ENCODE measurements at regions not wholly inside any gene's neighbourhood (a gene's known extent, or its start where the extent isn't known, plus 50 kb on each side); places are given as distances from the start of the nearest gene placed in this dataset.

DNA sequence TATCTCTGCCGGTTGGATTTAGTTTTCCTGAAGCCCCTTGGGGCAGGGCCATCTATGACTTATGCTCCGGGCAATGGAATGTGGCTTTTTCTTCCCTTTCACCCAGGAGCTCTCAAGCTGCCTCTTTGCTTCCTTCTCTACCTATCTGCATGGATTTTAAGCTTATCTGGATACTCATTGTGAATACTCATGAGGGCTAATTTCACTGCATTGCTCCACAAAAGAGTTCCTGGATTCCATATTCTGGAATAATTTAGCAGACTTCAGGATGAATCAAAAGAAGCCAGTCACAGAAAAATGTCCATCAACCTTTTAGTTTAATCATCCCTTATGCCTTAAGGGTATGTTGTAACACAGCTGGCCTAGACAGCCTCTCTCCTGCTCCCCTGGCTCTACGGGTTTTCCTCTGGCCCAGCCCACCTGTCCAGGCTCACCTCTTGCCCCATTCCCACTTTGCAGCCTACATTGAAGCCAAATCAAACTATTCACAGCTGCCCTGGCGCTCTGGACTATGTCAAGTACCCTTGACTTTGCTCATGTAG lies 122.8 kb upstream of the RMDN2 start:
- TF ChIP-seq, protein P1, sequence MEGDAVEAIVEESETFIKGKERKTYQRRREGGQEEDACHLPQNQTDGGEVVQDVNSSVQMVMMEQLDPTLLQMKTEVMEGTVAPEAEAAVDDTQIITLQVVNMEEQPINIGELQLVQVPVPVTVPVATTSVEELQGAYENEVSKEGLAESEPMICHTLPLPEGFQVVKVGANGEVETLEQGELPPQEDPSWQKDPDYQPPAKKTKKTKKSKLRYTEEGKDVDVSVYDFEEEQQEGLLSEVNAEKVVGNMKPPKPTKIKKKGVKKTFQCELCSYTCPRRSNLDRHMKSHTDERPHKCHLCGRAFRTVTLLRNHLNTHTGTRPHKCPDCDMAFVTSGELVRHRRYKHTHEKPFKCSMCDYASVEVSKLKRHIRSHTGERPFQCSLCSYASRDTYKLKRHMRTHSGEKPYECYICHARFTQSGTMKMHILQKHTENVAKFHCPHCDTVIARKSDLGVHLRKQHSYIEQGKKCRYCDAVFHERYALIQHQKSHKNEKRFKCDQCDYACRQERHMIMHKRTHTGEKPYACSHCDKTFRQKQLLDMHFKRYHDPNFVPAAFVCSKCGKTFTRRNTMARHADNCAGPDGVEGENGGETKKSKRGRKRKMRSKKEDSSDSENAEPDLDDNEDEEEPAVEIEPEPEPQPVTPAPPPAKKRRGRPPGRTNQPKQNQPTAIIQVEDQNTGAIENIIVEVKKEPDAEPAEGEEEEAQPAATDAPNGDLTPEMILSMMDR (IDR thresholded peaks at IDR 0.05) = no peak
- TF ChIP-seq POLR2A (IDR thresholded peaks at IDR 0.05) = no peak
